CD4-positive, CD25-positive, alpha-beta regulatory T cell (primary cell): ENCODE measurements at regions not wholly inside any gene's neighbourhood (a gene's known extent, or its start where the extent isn't known, plus 50 kb on each side); places are given as distances from the start of the nearest gene placed in this dataset.
"Not testable (repeated sequence)": the region's sequence is repeated elsewhere in the genome, so short reads cannot be mapped to it uniquely, and the experiment has no call there.

ENCODE experiments used
- ATAC-seq, 2 donors: fragments of 150-1000 bp; cut with Tn5 transposase; one replicate each; pipeline ENCODE4 v1.10.0; 2021; ENCODE audit warnings: low read depth in 2 of 2, moderate number of reproducible peaks in 2 of 2, moderate library complexity in 1 of 2
- DNase-seq, 3 donors: peaks; one replicate each; pipeline versions ENCODE4 v3.0.0 to v3.0.0-alpha.2; 2012 to 2022; ENCODE audit warnings: mixed read lengths in 1 of 3
- H3K27ac ChIP-seq: one replicate; pipeline ENCODE4 v1.7.0; 2013; ENCODE audit warnings: mild to moderate bottlenecking, low read length; ENCODE audit not compliant: insufficient read depth, poor library complexity, severe bottlenecking
- H3K27me3 ChIP-seq: one replicate; pipeline ENCODE4 v1.7.0; 2013; ENCODE audit warnings: low read length; ENCODE audit not compliant: control insufficient read depth, insufficient read depth
- H3K36me3 ChIP-seq: one replicate; pipeline ENCODE4 v1.7.0; 2013; ENCODE audit warnings: mild to moderate bottlenecking, low read length, moderate library complexity; ENCODE audit not compliant: control insufficient read depth, insufficient read depth
- H3K4me1 ChIP-seq: 2 replicates; pipeline ENCODE4 v1.7.0; 2013; ENCODE audit warnings: mild to moderate bottlenecking, low read length; ENCODE audit not compliant: insufficient read depth, control insufficient read depth, poor library complexity, severe bottlenecking
- H3K4me3 ChIP-seq: one replicate; pipeline ENCODE4 v1.7.0; 2013; ENCODE audit warnings: low read depth, mild to moderate bottlenecking, low read length, moderate library complexity
- H3K9me3 ChIP-seq, 2 experiments: 1 replicate in 1 of 2; 2 replicates in 1 of 2; pipeline ENCODE4 v1.7.0; 2013; ENCODE audit warnings: low read length in 2 of 2, mild to moderate bottlenecking in 1 of 2, moderate library complexity in 1 of 2; ENCODE audit not compliant: control insufficient read depth in 2 of 2
- H3K27ac Mint-ChIP-seq, 3 donors: one replicate each; pipeline ENCODE4 v1.8.0; 2020 to 2022; ENCODE audit warnings: mild to moderate bottlenecking in 3 of 3, mixed read lengths in 3 of 3, moderate library complexity in 2 of 3
- H3K27me3 Mint-ChIP-seq: one replicate; pipeline ENCODE4 v1.8.0; 2022; ENCODE audit warnings: mild to moderate bottlenecking, mixed read lengths
- H3K36me3 Mint-ChIP-seq: one replicate; pipeline ENCODE4 v1.8.0; 2020; ENCODE audit warnings: mixed read lengths
- H3K4me1 Mint-ChIP-seq, 4 donors: one replicate each; pipeline ENCODE4 v1.8.0; 2020 to 2022; ENCODE audit warnings: mixed read lengths in 4 of 4, mild to moderate bottlenecking in 1 of 4
- H3K4me3 Mint-ChIP-seq, 4 donors: one replicate each; pipeline ENCODE4 v1.8.0; 2020 to 2022; ENCODE audit warnings: mild to moderate bottlenecking in 4 of 4, mixed read lengths in 4 of 4, moderate library complexity in 3 of 4
- H3K9me3 Mint-ChIP-seq, 7 donors: one replicate each; pipeline ENCODE4 v1.8.0; 2020 to 2022; ENCODE audit warnings: mixed read lengths in 7 of 7, mild to moderate bottlenecking in 3 of 7, moderate library complexity in 2 of 7

- ATAC-seq, result no peak
- no peak overlapping the region for H3K27ac Mint-ChIP-seq
- H3K4me1 Mint-ChIP-seq, result no peaks in the 10 kb centered on the region
- peaks cover 0 to 7% of the 10 kb centered on the region in 2 experiments for H3K9me3 ChIP-seq
- H3K4me1 ChIP-seq, result no peaks in the 10 kb centered on the region
- H3K27ac ChIP-seq, result no peak overlapping the region
- H3K4me3 ChIP-seq, result no peak overlapping the region
- no peak overlapping the region for H3K4me3 Mint-ChIP-seq
- H3K27me3 ChIP-seq, result no peaks in the 10 kb centered on the region
- no peaks in the 10 kb centered on the region for H3K27me3 Mint-ChIP-seq
- no peaks in the 10 kb centered on the region for H3K36me3 ChIP-seq
- no peaks in the 10 kb centered on the region for H3K36me3 Mint-ChIP-seq
- peaks cover 0 to 14% (median 2%) of the 10 kb centered on the region in 7 donors for H3K9me3 Mint-ChIP-seq
- no peak for DNase-seq
Observed at GRCh38 chr4:187692626-187693025, 302.9 kb upstream of the ZFP42 start.

GRCh38 chr4:187695531-187695930 is 300.0 kb upstream of the ZFP42 start:
- ATAC-seq, H3K27me3 Mint-ChIP-seq, H3K27me3 ChIP-seq, H3K36me3 ChIP-seq, H3K27ac Mint-ChIP-seq, H3K27ac ChIP-seq, H3K4me3 ChIP-seq, H3K36me3 Mint-ChIP-seq, H3K4me1 ChIP-seq, H3K4me3 Mint-ChIP-seq, H3K4me1 Mint-ChIP-seq, H3K9me3 ChIP-seq, DNase-seq: not testable (repeated sequence)
- peaks cover 0 to 25% (median 2%) of the 10 kb centered on the region in 7 donors for H3K9me3 Mint-ChIP-seq

- Histone ChIP-seq H3K36me3 (no peaks in the 10 kb centered on the region), H3K4me1 (no peaks in the 10 kb centered on the region), H3K27ac (no peak overlapping the region), H3K9me3 (peaks cover 0 to 12% of the 10 kb centered on the region in 2 experiments), H3K4me3 (no peak overlapping the region), H3K27me3 (no peaks in the 10 kb centered on the region)
- Mint-ChIP-seq H3K4me1 (no peaks in the 10 kb centered on the region), H3K36me3 (no peaks in the 10 kb centered on the region), H3K9me3 (peaks cover 4 to 28% (median 10%) of the 10 kb centered on the region in 7 donors), H3K27ac (no peak overlapping the region), H3K4me3 (no peak overlapping the region), H3K27me3 (no peaks in the 10 kb centered on the region)
- ATAC-seq, result no peak
- no peak for DNase-seq
Observed at GRCh38 chr4:187711586-187711985, 284.0 kb upstream of the ZFP42 start.

- H3K4me3 ChIP-seq, result no peak overlapping the region
- H3K27ac Mint-ChIP-seq, result no peak overlapping the region
- H3K27me3 ChIP-seq, result no peaks in the 10 kb centered on the region
Observed at GRCh38 chr4:187714957-187715356, 280.6 kb upstream of the ZFP42 start.

GRCh38 chr4:187715466-187715865 is 280.1 kb upstream of the ZFP42 start:
- Mint-ChIP-seq H3K4me3 (no peak overlapping the region), H3K27me3 (no peaks in the 10 kb centered on the region), H3K4me1 (no peaks in the 10 kb centered on the region), H3K36me3 (no peaks in the 10 kb centered on the region), H3K27ac (no peak overlapping the region), H3K9me3 (peaks cover 0 to 16% (median 8%) of the 10 kb centered on the region in 7 donors)
- Histone ChIP-seq H3K4me3 (no peak overlapping the region), H3K36me3 (no peaks in the 10 kb centered on the region), H3K4me1 (no peaks in the 10 kb centered on the region), H3K9me3 (peaks cover 0 to 2% of the 10 kb centered on the region in 2 experiments), H3K27ac (no peak overlapping the region), H3K27me3 (no peaks in the 10 kb centered on the region)
- no peak for DNase-seq
- ATAC-seq, result no peak

More at GRCh38 chr4:187714957-187715356, 280.6 kb upstream of the ZFP42 start:
- Mint-ChIP-seq H3K4me3 (no peak overlapping the region), H3K4me1 (no peaks in the 10 kb centered on the region), H3K36me3 (no peaks in the 10 kb centered on the region), H3K9me3 (peaks cover 0 to 16% (median 8%) of the 10 kb centered on the region in 7 donors), H3K27me3 (no peaks in the 10 kb centered on the region)
- Histone ChIP-seq H3K36me3 (no peaks in the 10 kb centered on the region), H3K27ac (no peak overlapping the region), H3K9me3 (peaks cover 0 to 2% of the 10 kb centered on the region in 2 experiments), H3K4me1 (no peaks in the 10 kb centered on the region)
- ATAC-seq (no peak), DNase-seq (no peak)

GRCh38 chr4:187724456-187724855 is 271.1 kb upstream of the ZFP42 start:
- Mint-ChIP-seq H3K4me3 (no peak overlapping the region), H3K27me3 (no peaks in the 10 kb centered on the region), H3K9me3 (peaks cover 0 to 24% (median 5%) of the 10 kb centered on the region in 7 donors), H3K27ac (no peak overlapping the region), H3K4me1 (no peaks in the 10 kb centered on the region), H3K36me3 (no peaks in the 10 kb centered on the region)
- Histone ChIP-seq H3K9me3 (peaks cover 0 to 9% of the 10 kb centered on the region in 2 experiments), H3K4me1 (no peaks in the 10 kb centered on the region), H3K27me3 (no peaks in the 10 kb centered on the region), H3K27ac (no peak overlapping the region), H3K4me3 (no peak overlapping the region), H3K36me3 (no peaks in the 10 kb centered on the region)
- no peak for DNase-seq
- no peak for ATAC-seq

- DNase-seq, result no peak
- no peaks in the 10 kb centered on the region for H3K36me3 ChIP-seq
- no peak overlapping the region for H3K4me3 ChIP-seq
- H3K9me3 Mint-ChIP-seq, result peaks cover 0 to 26% (median 6%) of the 10 kb centered on the region in 7 donors
- H3K27me3 Mint-ChIP-seq, result no peaks in the 10 kb centered on the region
- no peaks in the 10 kb centered on the region for H3K27me3 ChIP-seq
- no peak overlapping the region for H3K4me3 Mint-ChIP-seq
- no peak overlapping the region for H3K27ac Mint-ChIP-seq
- H3K9me3 ChIP-seq, result peaks cover 0 to 9% of the 10 kb centered on the region in 2 experiments
- no peak overlapping the region for H3K27ac ChIP-seq
- no peaks in the 10 kb centered on the region for H3K36me3 Mint-ChIP-seq
- no peaks in the 10 kb centered on the region for H3K4me1 ChIP-seq
- no peak for ATAC-seq
- H3K4me1 Mint-ChIP-seq, result no peaks in the 10 kb centered on the region
Observed at GRCh38 chr4:187726485-187726884, 269.1 kb upstream of the ZFP42 start.

- Mint-ChIP-seq H3K4me3 (no peak overlapping the region), H3K36me3 (no peaks in the 10 kb centered on the region), H3K27ac (no peak overlapping the region), H3K27me3 (no peaks in the 10 kb centered on the region), H3K4me1 (no peaks in the 10 kb centered on the region), H3K9me3 (peaks cover 0 to 17% (median 10%) of the 10 kb centered on the region in 7 donors)
- ATAC-seq (no peak), DNase-seq (no peak)
- Histone ChIP-seq H3K4me3 (no peak overlapping the region), H3K9me3 (peaks cover under 1 to 4% of the 10 kb centered on the region in 2 experiments), H3K27me3 (no peaks in the 10 kb centered on the region), H3K27ac (no peak overlapping the region), H3K36me3 (no peaks in the 10 kb centered on the region), H3K4me1 (no peaks in the 10 kb centered on the region)
Observed at GRCh38 chr4:187732524-187732923, 263.0 kb upstream of the ZFP42 start.
